Peyer's patch (tissue), 4 donors: ENCODE measurements at regions not wholly inside any gene's neighbourhood (a gene's known extent, or its start where the extent isn't known, plus 50 kb on each side); places are given as distances from the start of the nearest gene placed in this dataset.
A peak's percentile ranks its signal among the peaks of the same experiment; 100 is the strongest.

Experiments
- DNase-seq, 3 donors: peaks; one replicate each; pipeline ENCODE4 v3.0.0-alpha.2; 2017 to 2019
- H3K27ac ChIP-seq, 4 donors: fragments of 200-600 bp; sonication (generic); one replicate each; pipeline ENCODE4 v1.5.1; 2016 to 2019
- H3K27me3 ChIP-seq, 2 donors: fragments of 200-600 bp; sonication (generic); one replicate each; pipeline ENCODE4 v1.5.1; 2019
- H3K36me3 ChIP-seq, 3 donors: fragments of 200-600 bp; sonication (generic); one replicate each; pipeline ENCODE4 v1.5.1; 2016 to 2019
- H3K4me1 ChIP-seq, 4 donors: fragments of 200-600 bp; sonication (generic); one replicate each; pipeline ENCODE4 v1.5.1; 2016 to 2019
- H3K4me3 ChIP-seq, 4 donors: fragments of 200-600 bp; sonication (generic); 1 replicate in 3 of 4; 2 replicates in 1 of 4; pipeline ENCODE4 v1.5.1; 2016 to 2019; ENCODE audit warnings: mild to moderate bottlenecking in 1 of 4
- H3K9me3 ChIP-seq, 4 donors: fragments of 200-600 bp; sonication (generic); one replicate each; pipeline ENCODE4 v1.5.1; 2016 to 2019; ENCODE audit warnings: mild to moderate bottlenecking in 1 of 4
- CTCF ChIP-seq, 6 experiments: fragments of 450-650 bp in 4 of 6; fragments of 200-600 bp in 2 of 6; sonication (generic) in 1 of 6; IDR thresholded peaks; one replicate each; pipeline ENCODE4 v1.5.1; 2017 to 2019; ENCODE audit warnings: antibody characterized with exemption in 6 of 6, mild to moderate bottlenecking in 3 of 6, moderate library complexity in 1 of 6
- POLR2A ChIP-seq, 2 donors: fragments of 450-650 bp; IDR thresholded peaks; one replicate each; pipeline ENCODE4 v1.5.1; 2017; ENCODE audit warnings: antibody characterized with exemption in 2 of 2, mild to moderate bottlenecking in 2 of 2, moderate library complexity in 2 of 2

GRCh38 chr1:36732015-36732356 is 249.3 kb upstream of the CSF3R start:
- DNase-seq: no peak
- Histone ChIP-seq H3K4me1 (no peaks in the 10 kb centered on the region), H3K4me3 (no peak overlapping the region), H3K27ac (no peak overlapping the region), H3K9me3 (no peaks in the 10 kb centered on the region), H3K36me3 (no peaks in the 10 kb centered on the region), H3K27me3 (no peaks in the 10 kb centered on the region)
- TF ChIP-seq POLR2A (IDR thresholded peaks at IDR 0.05) (no peak), CTCF (IDR thresholded peaks at IDR 0.05) (no peak)

GRCh38 chr1:36731226-36732014 is 248.7 kb upstream of the CSF3R start:
- Histone ChIP-seq H3K9me3 (no peaks in the 10 kb centered on the region), H3K4me3 (no peak overlapping the region), H3K4me1 (no peaks in the 10 kb centered on the region), H3K36me3 (no peaks in the 10 kb centered on the region), H3K27me3 (no peaks in the 10 kb centered on the region), H3K27ac (no peak overlapping the region)
- DNase-seq: no peak
- TF ChIP-seq CTCF (IDR thresholded peaks at IDR 0.05): no peak

- H3K27me3 ChIP-seq: no peaks in the 10 kb centered on the region
- H3K4me3 ChIP-seq: no peak overlapping the region
- no peaks in the 10 kb centered on the region for H3K4me1 ChIP-seq
Measured at GRCh38 chr1:36730599-36730998, 247.9 kb upstream of the CSF3R start.

GRCh38 chr1:36729716-36730510 is 247.2 kb upstream of the CSF3R start:
- Histone ChIP-seq H3K27ac (no peak overlapping the region), H3K36me3 (no peaks in the 10 kb centered on the region), H3K4me3 (no peak overlapping the region), H3K27me3 (no peaks in the 10 kb centered on the region), H3K4me1 (no peaks in the 10 kb centered on the region), H3K9me3 (no peaks in the 10 kb centered on the region)
- TF ChIP-seq CTCF (IDR thresholded peaks at IDR 0.05): no peak
- TF ChIP-seq POLR2A (IDR thresholded peaks at IDR 0.05): no peak
- DNase-seq: peak in 1 of 3 donors; percentile 21

More at GRCh38 chr1:36730599-36730998, 247.9 kb upstream of the CSF3R start:
- Histone ChIP-seq H3K27ac (no peak overlapping the region), H3K36me3 (no peaks in the 10 kb centered on the region), H3K9me3 (no peaks in the 10 kb centered on the region)
- TF ChIP-seq POLR2A (IDR thresholded peaks at IDR 0.05) (no peak), CTCF (IDR thresholded peaks at IDR 0.05) (no peak)
- DNase-seq: no peak

GRCh38 chr1:36729289-36729688 is 246.6 kb upstream of the CSF3R start:
- H3K4me3 ChIP-seq: no peak overlapping the region
- DNase-seq: no peak
- no peaks in the 10 kb centered on the region for H3K9me3 ChIP-seq
- no peak for TF ChIP-seq CTCF (IDR thresholded peaks at IDR 0.05)
- TF ChIP-seq POLR2A (IDR thresholded peaks at IDR 0.05): no peak
- no peaks in the 10 kb centered on the region for H3K36me3 ChIP-seq
- H3K27me3 ChIP-seq: no peaks in the 10 kb centered on the region
- no peaks in the 10 kb centered on the region for H3K4me1 ChIP-seq
- H3K27ac ChIP-seq: no peak overlapping the region
